DOHH2 (cell line): ENCODE measurements at regions not wholly inside any gene's neighbourhood (a gene's known extent, or its start where the extent isn't known, plus 50 kb on each side); places are given as distances from the start of the nearest gene placed in this dataset.

Experiments used
- CTCF ChIP-seq: fragments of 200-600 bp; sonication (generic); IDR thresholded peaks from one replicate; pipeline ENCODE4 v1.5.1; 2014; ENCODE audit warnings: antibody characterized with exemption, mild to moderate bottlenecking, low read depth, low read length; ENCODE audit not compliant: poor library complexity, severe bottlenecking
- EZH2phosphoT487 ChIP-seq: fragments of 200-600 bp; sonication (generic); IDR thresholded peaks from 2 replicates; pipeline ENCODE4 v1.6.1; 2017; ENCODE audit warnings: borderline replicate concordance, mild to moderate bottlenecking, antibody characterized with exemption, low read length, moderate library complexity, mixed read lengths

DNA sequence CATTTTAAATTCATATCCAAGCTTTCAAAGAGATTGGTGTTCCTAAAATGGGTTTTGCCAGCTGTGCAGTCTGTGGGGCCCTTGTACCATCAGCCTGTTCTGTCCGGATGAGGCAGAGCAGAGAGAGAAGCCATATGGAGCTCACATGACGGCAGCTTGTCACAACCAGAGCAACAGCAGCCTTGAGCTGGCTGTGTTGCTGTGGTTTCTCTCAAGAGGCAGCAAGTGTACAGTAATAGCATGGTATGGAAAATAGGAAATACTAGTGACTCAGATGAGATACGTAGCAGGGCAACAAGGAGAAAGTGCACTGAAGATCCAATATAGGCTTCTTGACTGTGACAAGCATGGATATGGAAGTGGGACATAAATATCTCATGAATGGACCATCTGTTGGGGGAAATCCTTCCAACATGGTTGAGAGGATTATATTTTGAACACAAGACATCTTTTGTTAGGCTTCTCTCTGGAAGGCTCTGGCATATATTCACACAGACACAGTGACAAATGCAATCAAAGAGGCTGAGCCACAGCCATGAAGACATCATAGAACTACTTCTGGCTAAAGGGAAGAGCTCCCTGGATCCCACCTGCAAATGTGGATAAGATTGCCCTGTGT is 251.0 kb upstream of the TAC1 start:
- no peak for TF ChIP-seq CTCF
- no peak for TF ChIP-seq EZH2phosphoT487
